NCI-H2107 (cell line): ENCODE measurements at regions not wholly inside any gene's neighbourhood (a gene's known extent, or its start where the extent isn't known, plus 50 kb on each side); places are given as distances from the start of the nearest gene placed in this dataset.
A peak's percentile ranks its signal among the peaks of the same experiment; 100 is the strongest.
"Not testable (repeated sequence)": the region's sequence is repeated elsewhere in the genome, so short reads cannot be mapped to it uniquely, and the experiment has no call there.

Experiments
- DNase-seq: peaks from one replicate; lab custom pipeline; 2025; lab: John Stamatoyannopoulos, UW

DNA sequence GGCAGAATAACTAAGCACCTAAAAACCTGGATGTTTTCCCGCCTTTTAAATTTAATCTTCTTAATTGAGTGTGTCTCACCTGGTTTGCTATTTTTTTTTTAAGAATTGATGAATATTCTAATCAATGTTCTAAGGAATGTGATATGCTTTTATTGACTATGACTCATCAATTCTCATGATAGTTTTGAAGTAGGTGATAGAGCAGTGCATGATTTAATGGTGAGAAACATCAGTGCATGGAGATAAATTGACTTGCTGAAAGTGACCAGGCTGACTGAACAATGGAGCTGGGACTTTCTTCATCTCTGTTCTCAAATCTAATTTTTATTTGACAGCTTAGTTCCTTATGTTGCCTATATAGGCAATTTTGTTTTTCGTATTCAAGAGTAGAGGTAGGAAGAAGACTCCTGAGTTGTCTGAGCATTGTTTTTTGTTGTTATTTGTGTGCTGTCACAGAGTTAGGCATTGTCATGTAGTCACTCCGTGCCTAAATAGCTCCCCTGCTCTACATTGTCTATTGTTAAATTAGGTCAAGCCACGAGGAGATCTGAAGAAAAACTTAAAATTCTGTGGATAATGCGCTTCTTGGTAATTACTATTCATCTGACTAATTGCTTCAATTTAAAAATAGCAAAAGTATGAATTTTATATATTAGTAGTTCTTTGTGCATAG, 59.0 kb upstream of the NUTM2F start:
- DNase-seq = not testable (repeated sequence)

DNA sequence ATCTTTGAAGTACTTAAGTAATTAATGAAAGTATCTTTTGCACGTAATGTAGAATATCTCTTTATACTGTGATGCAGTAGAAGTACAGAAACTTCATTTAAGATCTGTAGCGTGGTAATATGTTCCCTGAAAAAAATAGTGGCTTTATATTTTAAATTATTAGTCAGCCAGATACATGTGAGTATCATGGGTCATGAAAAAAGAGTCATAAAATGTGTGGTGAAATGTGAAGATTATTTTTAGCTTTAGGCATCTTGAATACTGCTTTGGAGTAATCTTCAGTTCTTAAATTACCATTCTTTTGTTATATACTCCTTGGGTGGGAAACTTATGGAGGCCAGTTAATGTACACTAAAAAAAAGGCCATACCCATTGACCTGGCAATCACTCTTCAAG, 59.6 kb upstream of the NUTM2F start:
- DNase-seq = not testable (repeated sequence)

DNA sequence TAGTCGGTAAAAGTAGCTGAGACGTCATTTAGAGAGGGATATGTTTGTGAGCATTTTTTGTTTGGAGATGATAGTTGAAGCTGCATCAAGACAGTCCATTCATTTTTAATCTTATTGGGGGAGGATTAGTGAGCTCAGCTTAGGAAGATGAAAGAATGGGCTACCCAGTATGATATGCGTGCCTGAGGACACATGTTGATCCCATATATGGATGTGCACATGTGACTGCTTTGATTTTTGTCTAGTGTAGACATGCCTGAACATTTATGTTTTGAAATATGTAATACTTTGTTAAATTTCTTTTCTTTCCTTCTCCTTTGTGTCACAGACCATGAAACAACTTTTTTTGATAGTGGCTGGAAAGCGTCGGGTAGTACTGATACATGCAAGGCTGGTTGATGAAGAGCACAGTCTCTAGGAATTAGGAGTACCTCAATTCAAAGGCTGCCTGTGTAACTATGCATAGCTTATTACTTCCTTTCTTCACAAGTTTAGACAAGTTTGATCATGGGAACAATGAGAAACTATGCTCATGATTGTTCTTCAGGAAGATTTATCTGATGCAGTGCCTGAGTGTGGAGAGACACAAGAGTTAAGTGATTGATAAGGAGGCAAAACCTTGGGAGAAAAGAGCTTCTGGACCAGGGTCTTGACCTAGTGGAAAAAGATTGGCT, 62.1 kb upstream of the NUTM2F start:
- DNase-seq = not testable (repeated sequence)

DNA sequence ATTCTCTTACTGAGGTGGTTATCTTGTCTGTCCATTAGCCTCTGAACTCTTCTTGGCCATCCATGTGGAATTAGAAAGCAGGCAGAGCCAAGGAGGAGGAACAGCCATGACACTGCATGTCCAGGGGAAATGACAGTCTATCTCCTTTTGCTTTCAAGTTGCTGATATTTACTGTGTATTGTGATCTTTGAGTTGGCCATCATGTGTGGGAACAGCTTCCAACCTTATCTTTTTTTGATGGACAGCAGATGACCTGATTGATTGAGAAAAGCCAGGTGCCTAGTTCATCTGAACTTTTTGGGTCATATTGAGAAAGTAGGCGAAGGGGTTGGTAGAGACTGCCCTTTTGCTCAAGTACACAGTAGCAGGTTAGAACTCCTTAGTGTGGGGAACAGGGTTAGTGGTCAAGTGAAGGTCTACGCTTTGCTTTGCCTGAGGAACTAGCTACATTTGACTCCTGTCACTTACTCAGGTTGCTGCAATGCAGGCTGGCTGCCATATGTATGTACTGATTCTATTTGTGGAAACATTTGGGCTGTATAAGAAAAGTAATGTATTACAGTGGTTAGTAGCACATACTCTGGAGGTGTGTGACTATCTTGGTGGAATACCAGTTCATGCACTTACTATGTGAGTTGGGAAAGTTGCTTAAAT, 64.7 kb upstream of the NUTM2F start:
- DNase-seq = not testable (repeated sequence)

DNA sequence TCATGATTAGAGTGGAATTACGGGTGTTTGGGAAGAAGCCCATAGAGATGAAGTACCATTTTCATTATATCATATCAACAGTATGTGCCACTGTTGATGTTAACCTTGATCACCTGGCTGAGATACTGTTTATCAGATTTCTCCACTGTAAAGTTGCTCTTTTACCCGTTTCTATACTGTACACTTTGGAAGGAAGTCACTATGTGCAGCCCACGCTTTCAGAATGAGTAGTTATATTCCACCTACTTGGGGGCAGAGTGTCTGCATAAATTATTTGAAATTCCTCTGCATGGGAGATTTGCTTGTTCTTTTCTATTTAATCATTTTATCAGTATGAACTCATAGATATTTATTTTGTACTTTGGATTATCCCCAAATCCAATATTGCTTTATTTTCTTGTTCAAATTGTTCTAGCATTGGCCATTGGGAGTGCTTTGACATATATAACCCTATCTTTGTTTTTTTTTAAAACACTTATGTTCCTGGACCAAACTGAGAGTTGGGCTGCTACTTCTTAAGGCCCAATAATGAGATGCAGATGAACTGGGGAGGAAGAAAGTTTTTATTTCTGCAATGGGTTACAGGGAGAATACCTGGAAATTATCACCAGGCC, 69.4 kb upstream of the NUTM2F start:
- DNase-seq = not testable (repeated sequence)

DNA sequence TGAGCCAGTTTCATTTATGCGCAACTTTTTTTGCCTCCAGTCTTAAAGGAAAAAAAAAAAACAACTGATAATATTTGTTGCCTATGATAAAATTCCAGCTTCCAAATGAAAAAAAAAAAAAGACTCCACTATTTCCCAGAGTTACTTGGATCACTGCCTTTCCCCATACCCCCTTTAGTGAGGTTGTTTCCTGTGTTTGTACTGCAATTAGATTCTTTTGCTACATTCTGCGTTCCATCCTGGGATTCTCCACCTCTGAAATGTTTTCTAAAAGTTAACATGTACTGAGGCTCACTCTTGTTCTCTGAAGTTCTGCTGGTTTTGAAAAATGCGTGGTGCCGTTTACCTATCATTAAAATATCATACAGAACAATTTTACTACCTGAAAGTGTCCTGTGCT, 72.0 kb upstream of the NUTM2F start:
- not testable (repeated sequence) for DNase-seq

DNA sequence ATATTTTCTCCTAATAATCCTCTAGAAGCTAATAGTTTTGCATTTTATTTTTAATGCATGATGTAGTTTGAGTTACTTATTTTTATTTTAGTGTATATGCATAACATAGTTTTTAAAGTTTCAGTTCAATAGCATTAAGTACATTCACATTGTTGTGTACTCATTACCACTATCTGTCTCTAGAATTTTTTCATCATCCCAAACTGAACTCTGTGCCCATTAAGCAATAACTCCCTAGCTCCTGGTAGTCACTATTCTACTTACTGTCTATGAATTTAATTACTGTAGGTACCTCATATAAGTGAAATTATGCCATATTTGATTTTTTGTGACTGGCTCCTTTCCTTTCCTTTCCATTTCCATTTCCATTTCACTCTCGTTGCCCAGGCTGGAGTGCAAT, 74.4 kb upstream of the NUTM2F start:
- not testable (repeated sequence) for DNase-seq

DNA sequence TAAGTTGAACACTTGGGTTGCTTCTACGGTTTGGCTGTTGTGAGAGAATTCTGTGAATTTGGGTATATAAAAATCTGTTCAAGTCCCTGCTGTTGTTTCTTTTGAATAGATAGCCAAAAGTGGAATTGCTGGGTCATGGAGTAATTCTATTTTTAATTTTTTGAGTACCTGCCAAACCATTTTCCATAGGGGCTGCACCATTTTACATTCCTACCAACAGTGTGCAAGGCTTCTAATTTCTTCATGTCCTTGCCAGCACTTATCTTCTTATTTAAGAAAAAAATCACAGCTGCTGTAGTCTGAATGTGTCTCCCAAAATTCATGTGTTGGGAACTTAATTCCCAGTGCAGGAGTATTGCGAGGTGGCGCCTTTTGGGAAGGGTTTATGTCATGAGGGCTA, 75.1 kb upstream of the NUTM2F start:
- DNase-seq = not testable (repeated sequence)

DNA sequence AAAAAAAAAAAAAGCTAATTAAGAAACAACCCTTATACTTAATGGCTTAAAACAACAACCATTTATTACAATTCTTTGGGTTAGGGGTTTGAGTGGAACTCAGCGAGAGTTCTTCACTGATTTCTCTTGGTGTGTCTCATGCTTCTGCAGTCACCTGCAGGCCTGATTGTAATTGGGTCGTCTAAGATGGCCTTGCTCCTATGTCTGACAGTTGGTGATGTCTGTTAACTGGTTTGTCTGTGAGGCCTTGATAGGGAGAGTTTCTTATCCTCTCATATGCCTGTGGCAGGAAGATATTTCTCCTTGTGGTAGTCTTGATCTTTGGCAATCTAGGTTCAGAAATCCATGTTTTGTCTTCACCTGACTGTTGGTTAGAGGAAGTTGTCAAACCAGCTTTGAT, 85.2 kb upstream of the NUTM2F start:
- DNase-seq = not testable (repeated sequence)

DNA sequence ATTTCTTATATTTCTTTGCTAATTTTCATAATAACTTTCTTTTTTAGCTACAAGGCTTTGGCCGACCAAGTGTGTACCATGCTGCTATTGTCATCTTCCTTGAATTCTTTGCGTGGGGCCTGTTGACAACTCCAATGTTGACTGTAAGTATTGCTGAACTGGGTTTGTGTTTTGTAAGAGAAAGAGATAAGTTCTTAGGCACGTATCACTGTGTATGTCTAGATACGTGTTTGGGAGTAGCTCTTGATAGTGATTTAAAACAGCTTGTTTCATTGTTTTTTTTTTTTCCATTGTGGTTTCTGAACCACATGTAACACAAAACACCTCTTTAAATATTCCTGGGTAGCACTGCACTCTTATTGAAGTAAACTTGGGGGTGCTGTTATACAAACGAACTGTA, 86.7 kb upstream of the NUTM2F start:
- DNase-seq = not testable (repeated sequence)

DNA sequence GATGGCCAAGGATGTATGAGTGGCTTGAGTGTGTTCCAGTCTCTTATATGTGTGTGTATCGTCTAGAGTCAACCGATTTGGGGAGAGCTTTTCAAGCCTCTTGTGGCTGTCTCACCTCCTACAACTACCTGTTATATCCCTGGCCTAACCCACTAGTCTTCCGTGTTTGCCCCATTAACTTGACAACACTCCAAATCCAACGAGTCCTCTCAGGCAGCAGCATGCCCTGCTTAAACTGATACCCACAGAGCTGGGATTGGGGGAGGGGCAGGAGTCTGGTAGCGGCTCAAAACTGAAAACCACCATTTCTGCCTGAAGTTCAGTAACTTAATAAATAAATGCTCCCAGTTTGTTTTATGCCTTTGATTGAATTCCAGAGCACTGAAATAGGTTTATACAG, 91.7 kb upstream of the NUTM2F start:
- not testable (repeated sequence) for DNase-seq

DNA sequence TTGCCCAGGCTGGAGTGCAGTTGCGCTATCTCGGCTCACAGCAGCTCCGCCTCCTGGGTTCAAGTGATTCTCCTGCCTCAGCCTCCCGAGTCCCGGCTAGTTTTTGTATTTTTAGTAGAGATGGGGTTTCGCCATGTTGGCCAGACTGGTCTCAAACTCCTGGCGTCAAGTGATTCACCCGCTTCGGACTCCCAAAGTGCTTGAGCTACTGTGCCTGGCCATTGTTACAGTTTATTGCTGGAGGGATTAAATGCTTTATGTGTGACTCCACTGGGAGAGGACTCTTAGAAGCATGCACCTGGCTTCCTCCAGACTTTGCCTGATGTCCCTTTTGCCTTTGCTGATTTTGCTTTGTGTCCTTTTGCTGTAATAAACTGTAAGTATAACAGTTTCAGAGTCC, 93.5 kb upstream of the NUTM2F start:
- not testable (repeated sequence) for DNase-seq

DNA sequence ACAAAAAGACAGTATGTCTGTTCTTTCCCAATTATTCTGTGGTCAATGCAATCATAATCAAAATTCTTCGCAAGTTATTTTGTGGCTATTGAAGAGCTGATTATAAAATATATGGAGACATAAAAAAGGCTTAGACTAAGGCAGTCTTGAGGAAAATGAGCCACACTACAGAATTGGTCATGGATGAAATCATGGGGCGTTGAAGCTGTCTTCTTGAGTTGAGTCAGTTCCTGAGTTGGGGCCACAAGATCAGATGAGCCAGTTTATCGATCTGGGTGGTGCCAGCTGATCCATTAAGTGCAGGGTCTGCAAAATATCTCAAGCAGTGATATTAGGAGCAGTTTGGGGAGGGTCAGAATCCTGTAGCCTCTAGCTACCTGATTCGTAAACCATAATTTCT, 96.9 kb upstream of the NUTM2F start:
- not testable (repeated sequence) for DNase-seq

DNA sequence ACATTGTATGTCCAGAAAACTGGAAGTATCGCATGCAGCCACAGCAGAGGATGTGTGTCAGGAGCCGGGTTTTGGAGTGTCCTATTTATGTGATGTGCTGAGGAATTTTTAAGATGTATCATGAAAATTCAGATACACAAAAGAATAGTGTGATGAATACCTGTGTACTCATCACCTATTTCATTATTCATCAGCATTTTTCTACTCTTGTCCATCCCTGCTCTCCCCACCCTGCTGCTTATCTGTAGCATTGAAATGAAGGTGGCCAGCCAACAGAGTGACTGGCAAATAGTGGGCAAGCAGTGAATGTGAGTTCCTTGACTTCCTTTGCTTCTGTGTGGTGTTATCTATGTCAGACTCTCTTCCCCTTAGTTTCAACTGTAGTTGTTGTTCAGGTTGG, 108.7 kb upstream of the NUTM2F start:
- DNase-seq = not testable (repeated sequence)

DNA sequence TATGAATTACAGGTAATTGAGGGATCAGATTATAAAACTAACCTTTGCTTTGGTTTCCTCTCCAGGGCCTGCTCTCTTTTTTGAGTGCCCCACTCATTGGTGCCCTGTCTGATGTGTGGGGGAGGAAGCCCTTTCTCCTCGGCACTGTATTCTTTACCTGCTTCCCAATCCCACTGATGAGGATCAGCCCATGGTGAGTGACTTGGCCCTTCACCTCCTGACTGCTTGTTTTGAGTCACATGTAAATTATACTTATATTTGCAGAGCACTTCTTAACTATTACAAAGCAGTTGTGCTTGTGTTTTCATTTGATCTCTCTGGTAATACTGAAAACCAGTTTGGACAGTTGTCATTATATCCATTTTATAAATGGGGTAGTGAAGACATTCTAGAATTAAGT, 109.9 kb upstream of the NUTM2F start:
- not testable (repeated sequence) for DNase-seq

DNA sequence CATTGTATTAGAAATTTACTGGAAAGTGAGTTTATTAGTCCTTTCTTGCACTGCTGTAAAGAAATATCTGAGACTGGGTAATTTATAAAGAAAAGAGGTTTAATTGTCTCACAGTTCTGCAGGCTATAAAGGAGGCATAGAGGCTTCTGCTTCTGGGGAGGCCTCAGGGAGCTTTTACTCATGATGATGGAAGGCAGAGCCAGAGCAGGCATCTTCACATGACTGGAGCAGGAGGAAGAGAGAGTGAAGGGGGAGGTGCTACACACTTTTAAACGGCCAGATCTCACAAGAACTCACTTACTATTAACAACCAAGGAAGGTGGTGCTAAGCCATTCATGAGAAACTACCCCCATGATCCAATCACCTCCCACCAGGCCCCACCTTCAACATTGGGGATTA, 112.7 kb upstream of the NUTM2F start:
- not testable (repeated sequence) for DNase-seq

DNA sequence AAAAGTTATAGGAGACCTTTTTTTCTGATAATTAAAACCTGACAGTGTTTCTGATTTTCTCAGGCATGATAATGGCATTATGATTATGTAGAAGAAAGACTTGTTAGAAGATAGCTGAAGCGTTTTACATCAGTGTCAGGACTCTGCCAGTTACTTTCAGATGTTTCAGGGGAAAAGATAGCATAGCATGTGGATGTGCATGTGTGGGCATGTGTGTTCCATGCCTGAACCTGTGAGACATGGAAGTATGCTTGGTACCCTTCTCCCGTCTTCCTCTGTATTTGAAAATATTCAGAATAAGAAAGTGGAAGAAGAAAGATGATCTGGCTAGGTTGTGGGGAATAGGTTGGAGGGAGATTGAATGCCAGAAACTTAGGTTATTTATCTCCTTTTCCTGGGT, 113.1 kb upstream of the PCAT7 start:
- no peak for DNase-seq

DNA sequence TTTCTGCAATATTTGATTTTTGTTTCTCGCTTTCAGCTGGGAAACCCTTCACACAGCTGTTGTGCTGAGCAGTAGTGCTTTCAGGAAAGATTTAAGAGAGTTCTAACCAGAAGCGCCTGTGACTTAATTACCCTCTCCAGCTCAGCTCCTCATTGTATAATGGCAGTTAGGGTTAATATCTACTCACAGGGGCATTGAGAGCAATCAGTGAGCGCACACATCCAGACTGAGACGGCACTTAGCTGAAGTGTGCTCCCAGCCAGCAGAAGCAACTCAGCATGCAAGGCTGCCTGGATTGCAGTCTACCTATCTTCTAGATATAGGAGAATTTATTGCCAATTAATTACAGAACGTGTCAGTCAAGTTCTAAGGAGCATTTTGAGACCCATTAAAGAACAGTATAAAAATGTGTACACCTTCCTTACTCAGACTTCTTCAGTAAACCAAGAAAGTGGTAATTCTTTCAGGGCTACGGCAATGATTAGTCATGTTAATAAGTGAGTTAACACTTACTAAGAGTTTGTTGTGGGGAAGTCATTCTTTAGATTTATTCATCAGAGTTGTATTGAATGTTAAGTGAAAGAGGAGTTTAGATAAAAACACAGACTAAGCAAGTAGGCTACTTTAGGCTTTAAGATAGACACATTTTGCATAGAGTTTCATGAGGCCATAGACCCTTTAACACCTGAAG, 111.7 kb upstream of the PCAT7 start:
- peak; percentile 45 for DNase-seq

DNA sequence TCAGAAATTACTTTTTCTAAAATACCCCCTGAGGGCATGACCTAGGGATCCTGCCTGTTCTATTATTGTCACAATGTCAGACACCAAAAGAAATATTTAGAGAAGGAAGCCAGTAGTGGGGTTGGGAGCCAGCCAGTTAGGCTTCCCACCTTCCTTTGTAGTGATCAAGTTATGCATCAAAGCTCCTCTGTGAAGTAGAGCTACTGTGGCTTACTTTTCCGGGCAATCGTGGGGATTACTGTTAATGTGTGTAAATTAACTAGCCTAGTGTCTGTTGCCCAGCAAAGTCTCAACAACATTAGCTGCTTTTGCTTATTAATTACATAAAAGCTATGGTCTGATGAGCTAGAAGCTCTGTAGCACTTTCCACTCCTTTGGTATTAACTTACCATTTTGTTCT, 109.0 kb upstream of the PCAT7 start:
- DNase-seq = no peak

DNA sequence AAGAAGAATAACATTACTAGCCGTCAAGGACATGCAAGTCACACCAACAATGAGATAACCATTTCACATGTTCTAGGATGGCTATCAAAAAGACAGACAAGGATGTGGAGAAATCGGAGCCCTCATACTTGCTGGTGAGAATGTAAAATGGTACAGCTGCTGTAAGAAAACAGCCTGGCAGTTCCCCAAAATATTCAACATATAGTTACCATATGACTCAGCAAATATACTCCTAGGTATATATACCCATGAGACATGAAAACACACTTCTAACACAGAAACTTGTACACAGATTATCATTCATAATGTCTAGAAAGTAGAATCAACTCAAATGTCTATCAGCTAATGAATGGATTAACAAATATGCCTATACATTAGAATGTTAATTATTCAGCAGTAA, 105.4 kb upstream of the PCAT7 start:
- no peak for DNase-seq

DNA sequence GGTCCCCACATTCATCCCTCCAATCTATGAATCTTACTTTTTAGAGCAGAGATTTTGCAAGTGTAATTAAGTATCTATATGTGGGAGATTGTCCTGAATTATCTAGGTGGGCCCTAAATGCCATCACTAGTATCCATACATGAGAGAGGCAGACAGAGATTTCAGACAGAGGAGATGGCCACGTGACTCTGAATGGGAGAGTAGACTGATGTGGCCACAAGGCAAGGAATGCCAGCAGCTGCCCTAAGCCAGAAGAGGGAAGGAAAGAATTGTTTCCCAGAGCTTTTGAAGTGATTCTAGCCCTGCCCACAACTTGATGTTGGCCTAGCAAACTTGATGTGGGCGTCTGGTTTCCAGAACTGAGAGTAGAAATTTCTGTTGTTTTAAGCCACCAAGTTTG, 90.1 kb upstream of the PCAT7 start:
- DNase-seq = no peak

DNA sequence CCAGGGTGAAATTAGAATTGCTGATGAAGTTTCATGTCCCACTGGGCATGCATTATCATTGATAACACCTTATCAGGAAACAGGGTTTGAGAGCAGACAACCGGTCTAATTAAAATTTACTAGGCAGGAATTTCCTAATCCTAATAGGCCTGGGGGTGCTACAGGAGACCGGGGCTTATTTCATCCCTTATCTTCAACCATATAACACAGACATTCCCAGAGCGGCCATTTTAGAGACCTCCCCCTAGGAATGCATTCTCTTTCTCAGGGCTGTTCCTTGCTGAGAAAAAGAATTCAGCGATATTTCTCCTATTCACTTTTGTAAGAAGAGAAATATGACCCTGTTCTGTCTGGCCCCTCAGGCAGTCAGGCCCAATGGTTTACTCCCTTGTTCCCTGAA, 82.8 kb upstream of the PCAT7 start:
- DNase-seq = not testable (repeated sequence)
